Smooth muscle cell (in vitro differentiated cells): ENCODE measurements at regions not wholly inside any gene's neighbourhood (a gene's known extent, or its start where the extent isn't known, plus 50 kb on each side); places are given as distances from the start of the nearest gene placed in this dataset.

Experiments
- DNase-seq: peaks from one replicate; lab custom pipeline; 2025; ENCODE audit not compliant: unreplicated experiment; lab: John Stamatoyannopoulos, UW
- H2AFZ ChIP-seq: fragments of 200-600 bp; sonication (generic); 2 replicates; pipeline ENCODE4 v1.6.0; 2016; ENCODE audit warnings: antibody characterized with exemption, low read depth, mild to moderate bottlenecking
- H3F3A ChIP-seq: fragments of 200-600 bp; sonication (generic); 2 replicates; pipeline ENCODE4 v1.6.0; 2017; ENCODE audit warnings: antibody characterized with exemption, low read depth
- H3K27ac ChIP-seq: fragments of 200-600 bp; sonication (generic); 2 replicates; pipeline ENCODE4 v1.5.1; 2016; ENCODE audit warnings: low read depth, mild to moderate bottlenecking
- H3K27me3 ChIP-seq: fragments of 200-600 bp; sonication (generic); 2 replicates; pipeline ENCODE4 v1.6.1; 2016; ENCODE audit warnings: low read depth, mild to moderate bottlenecking
- H3K36me3 ChIP-seq: fragments of 200-600 bp; sonication (generic); 2 replicates; pipeline ENCODE4 v1.5.1; 2016; ENCODE audit warnings: low read depth
- H3K4me1 ChIP-seq: fragments of 200-600 bp; sonication (generic); 2 replicates; pipeline ENCODE4 v1.5.1; 2016; ENCODE audit warnings: low read depth
- H3K4me2 ChIP-seq: fragments of 200-600 bp; sonication (generic); 2 replicates; pipeline ENCODE4 v1.6.0; 2016; ENCODE audit warnings: mild to moderate bottlenecking
- H3K4me3 ChIP-seq: fragments of 200-600 bp; sonication (generic); 2 replicates; pipeline ENCODE4 v1.5.1; 2016; ENCODE audit warnings: mild to moderate bottlenecking
- H3K79me2 ChIP-seq: fragments of 200-600 bp; sonication (generic); 2 replicates; pipeline ENCODE4 v1.6.0; 2016; ENCODE audit warnings: low read depth, mild to moderate bottlenecking
- H3K9ac ChIP-seq: fragments of 200-600 bp; sonication (generic); 2 replicates; pipeline ENCODE4 v1.6.0; 2016; ENCODE audit warnings: low read depth
- H3K9me3 ChIP-seq: fragments of 200-600 bp; sonication (generic); replicated peaks from 2 replicates; pipeline ENCODE4 v1.5.1; 2016; ENCODE audit warnings: low read depth
- H4K20me1 ChIP-seq: fragments of 200-600 bp; sonication (generic); 2 replicates; pipeline ENCODE4 v1.6.0; 2016; ENCODE audit warnings: low read depth
- whole genome bisulfite sequencing: methylation state at CpG from one replicate; pipeline ENCODE4 v1.1.7; 2016; ENCODE audit warnings: low lambda C conversion rate; 5-methylcytosine and 5-hydroxymethylcytosine counted together
- TF ChIP-seq, protein P1 (sequence below): fragments of 200-600 bp; sonication (generic); IDR thresholded peaks from 2 replicates; pipeline ENCODE4 v1.5.1; 2017; ENCODE audit warnings: borderline replicate concordance, mild to moderate bottlenecking, antibody characterized with exemption; ENCODE audit not compliant: insufficient read depth, poor library complexity, severe bottlenecking

DNA sequence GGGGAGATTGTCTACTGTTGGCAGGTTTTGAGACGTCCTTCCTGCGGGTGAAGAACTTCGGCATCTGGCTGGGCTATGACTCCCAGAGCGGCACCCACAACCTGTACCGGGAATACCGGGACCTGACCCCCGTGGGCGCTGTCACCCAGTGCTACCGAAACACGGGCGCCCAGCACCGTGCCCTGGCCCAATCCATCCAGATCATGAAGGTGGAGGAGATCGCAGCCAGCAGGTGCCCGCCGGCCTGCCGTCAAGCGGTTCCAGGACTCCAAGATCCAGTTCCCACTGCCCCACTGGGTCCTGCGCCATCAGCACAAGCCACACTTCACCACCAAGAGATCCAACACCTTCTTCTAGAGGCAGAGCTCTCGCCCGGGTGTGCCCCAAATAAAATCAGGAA, 194.9 kb upstream of the EPHA6 start:
- H3K27me3 ChIP-seq = no peaks in the 10 kb centered on the region
- no peak overlapping the region for H3K27ac ChIP-seq
- no peak overlapping the region for H3K9ac ChIP-seq
- H3K79me2 ChIP-seq = no peaks in the 10 kb centered on the region
- H3F3A ChIP-seq = no peaks in the 10 kb centered on the region
- WGBS = 94% methylated on average over 20 of the region's 20 CpGs
- H4K20me1 ChIP-seq = no peaks in the 10 kb centered on the region
- TF ChIP-seq, protein P1, sequence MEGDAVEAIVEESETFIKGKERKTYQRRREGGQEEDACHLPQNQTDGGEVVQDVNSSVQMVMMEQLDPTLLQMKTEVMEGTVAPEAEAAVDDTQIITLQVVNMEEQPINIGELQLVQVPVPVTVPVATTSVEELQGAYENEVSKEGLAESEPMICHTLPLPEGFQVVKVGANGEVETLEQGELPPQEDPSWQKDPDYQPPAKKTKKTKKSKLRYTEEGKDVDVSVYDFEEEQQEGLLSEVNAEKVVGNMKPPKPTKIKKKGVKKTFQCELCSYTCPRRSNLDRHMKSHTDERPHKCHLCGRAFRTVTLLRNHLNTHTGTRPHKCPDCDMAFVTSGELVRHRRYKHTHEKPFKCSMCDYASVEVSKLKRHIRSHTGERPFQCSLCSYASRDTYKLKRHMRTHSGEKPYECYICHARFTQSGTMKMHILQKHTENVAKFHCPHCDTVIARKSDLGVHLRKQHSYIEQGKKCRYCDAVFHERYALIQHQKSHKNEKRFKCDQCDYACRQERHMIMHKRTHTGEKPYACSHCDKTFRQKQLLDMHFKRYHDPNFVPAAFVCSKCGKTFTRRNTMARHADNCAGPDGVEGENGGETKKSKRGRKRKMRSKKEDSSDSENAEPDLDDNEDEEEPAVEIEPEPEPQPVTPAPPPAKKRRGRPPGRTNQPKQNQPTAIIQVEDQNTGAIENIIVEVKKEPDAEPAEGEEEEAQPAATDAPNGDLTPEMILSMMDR = no peak
- H3K9me3 ChIP-seq = no peaks in the 10 kb centered on the region
- no peak overlapping the region for H2AFZ ChIP-seq
- H3K4me2 ChIP-seq = no peak overlapping the region
- no peaks in the 10 kb centered on the region for H3K36me3 ChIP-seq
- DNase-seq = no peak
- H3K4me1 ChIP-seq = no peaks in the 10 kb centered on the region
- H3K4me3 ChIP-seq = no peak overlapping the region

DNA sequence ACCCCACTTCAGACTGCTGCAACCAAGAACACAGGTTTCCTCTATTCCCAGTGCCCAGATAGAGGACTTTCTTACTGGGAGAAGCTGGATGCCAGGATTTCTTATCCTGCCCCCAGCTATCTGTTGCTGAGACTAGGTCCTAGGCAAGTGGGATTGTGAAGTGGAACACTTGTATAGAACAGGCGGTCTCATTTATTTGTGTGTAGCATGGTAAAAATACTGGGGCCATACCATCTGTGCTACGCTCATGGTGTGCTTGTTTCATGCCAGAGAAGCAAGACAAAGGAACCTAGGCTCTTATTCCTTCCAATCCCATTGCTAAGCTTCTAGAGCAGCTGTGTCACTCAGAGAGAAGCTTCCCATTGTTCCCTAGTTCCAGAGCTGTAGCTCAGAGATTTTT, 191.5 kb upstream of the EPHA6 start:
- Histone ChIP-seq H4K20me1 (no peaks in the 10 kb centered on the region), H3K4me1 (no peaks in the 10 kb centered on the region), H3K36me3 (no peaks in the 10 kb centered on the region), H3K4me3 (no peak overlapping the region), H3K9me3 (no peaks in the 10 kb centered on the region), H3K27ac (no peak overlapping the region), H3K27me3 (no peaks in the 10 kb centered on the region), H2AFZ (no peak overlapping the region), H3K79me2 (no peaks in the 10 kb centered on the region), H3K4me2 (no peak overlapping the region), H3F3A (no peaks in the 10 kb centered on the region), H3K9ac (no peak overlapping the region)
- no peak for DNase-seq
- 88% methylated on average over 2 of the region's 2 CpGs for WGBS
- TF ChIP-seq, protein P1 = no peak

DNA sequence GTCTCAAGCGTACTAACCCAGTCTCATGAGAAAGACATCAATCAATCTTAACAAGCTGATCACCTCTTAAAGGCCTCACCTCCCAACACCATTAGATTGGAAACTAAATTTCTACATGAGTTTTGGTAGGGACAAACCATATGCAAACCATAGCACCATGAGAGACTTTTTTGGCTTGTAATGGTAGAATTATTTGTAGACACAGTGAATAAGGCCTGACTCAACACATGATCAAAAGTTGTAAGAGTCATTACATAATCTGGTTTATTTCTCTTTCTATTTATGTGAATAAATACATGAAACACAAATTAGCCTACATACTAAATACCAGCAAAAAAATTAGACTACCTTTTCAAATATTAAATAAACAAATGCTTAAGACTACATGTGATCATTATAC, 183.3 kb upstream of the EPHA6 start:
- no peak overlapping the region for H3K27ac ChIP-seq
- H3K9me3 ChIP-seq = no peaks in the 10 kb centered on the region
- 100% methylated on average over 1 of the region's 1 CpG for WGBS
- no peaks in the 10 kb centered on the region for H3K4me1 ChIP-seq
- no peak overlapping the region for H3K4me3 ChIP-seq
- no peaks in the 10 kb centered on the region for H3K36me3 ChIP-seq
- H3K9ac ChIP-seq = no peak overlapping the region
- H3K4me2 ChIP-seq = no peak overlapping the region
- TF ChIP-seq, protein P1 = no peak
- H3K27me3 ChIP-seq = no peaks in the 10 kb centered on the region
- no peaks in the 10 kb centered on the region for H3F3A ChIP-seq
- no peaks in the 10 kb centered on the region for H4K20me1 ChIP-seq
- no peak for DNase-seq
- H3K79me2 ChIP-seq = no peaks in the 10 kb centered on the region
- H2AFZ ChIP-seq = no peak overlapping the region

DNA sequence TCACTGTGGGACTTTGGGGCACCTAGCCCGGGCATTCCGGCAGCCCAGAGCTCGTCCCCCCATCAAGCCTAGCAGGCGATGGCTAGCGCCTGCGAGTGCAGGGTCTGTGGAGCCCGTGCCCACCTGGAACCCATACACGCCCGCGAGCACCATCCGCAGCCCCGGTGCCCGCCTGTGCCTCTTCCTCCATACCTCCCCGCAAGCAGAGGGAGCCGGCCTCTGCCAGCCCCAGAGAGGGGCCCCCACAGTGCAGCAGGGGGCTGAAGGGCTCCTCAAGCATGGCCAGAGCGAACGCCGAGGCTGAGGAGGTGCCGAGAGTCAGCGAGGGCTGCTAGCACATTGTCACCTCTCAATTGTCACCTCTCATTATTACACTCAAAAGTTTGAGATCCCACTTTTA, 167.8 kb upstream of the EPHA6 start:
- Histone ChIP-seq H4K20me1 (no peaks in the 10 kb centered on the region), H3K36me3 (no peaks in the 10 kb centered on the region), H3K4me3 (no peak overlapping the region), H3K4me2 (no peak overlapping the region), H3K4me1 (no peaks in the 10 kb centered on the region), H3K79me2 (no peaks in the 10 kb centered on the region), H3K9me3 (no peaks in the 10 kb centered on the region), H3K9ac (no peak overlapping the region), H2AFZ (no peak overlapping the region), H3K27me3 (no peaks in the 10 kb centered on the region), H3K27ac (no peak overlapping the region), H3F3A (no peaks in the 10 kb centered on the region)
- DNase-seq = no peak
- TF ChIP-seq, protein P1 = no peak
- 91% methylated on average over 20 of the region's 20 CpGs for WGBS
